GM12874 (cell line): ENCODE measurements at regions not wholly inside any gene's neighbourhood (a gene's known extent, or its start where the extent isn't known, plus 50 kb on each side); places are given as distances from the start of the nearest gene placed in this dataset.

Experiments
- TF ChIP-seq, protein P1 (sequence below): IDR thresholded peaks from 2 replicates; pipeline ENCODE4 v1.5.1; 2011; ENCODE audit warnings: low read depth, mild to moderate bottlenecking, control low read depth, low read length, moderate library complexity; ENCODE audit not compliant: insufficient read depth

DNA sequence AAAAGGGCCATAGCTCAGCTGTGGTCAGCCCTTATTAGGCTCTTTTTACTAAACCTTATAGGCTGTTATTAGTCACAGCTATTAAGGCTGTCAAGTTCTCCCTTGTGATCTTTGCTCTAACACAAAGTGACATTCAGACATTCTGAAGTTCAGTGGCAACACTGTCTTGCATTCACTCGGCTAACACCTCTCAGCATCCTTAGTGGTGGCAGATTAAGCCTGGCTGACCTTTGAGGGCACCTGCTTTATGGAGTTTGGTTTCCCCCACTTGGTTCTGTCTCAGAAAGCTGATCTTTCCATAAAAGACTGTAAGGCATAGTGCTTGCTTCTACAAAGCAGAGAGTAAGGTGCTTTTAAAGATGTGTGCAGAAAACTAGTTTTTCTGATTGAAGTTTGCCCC is 677.4 kb upstream of the TMEM132C start:
- TF ChIP-seq, protein P1, sequence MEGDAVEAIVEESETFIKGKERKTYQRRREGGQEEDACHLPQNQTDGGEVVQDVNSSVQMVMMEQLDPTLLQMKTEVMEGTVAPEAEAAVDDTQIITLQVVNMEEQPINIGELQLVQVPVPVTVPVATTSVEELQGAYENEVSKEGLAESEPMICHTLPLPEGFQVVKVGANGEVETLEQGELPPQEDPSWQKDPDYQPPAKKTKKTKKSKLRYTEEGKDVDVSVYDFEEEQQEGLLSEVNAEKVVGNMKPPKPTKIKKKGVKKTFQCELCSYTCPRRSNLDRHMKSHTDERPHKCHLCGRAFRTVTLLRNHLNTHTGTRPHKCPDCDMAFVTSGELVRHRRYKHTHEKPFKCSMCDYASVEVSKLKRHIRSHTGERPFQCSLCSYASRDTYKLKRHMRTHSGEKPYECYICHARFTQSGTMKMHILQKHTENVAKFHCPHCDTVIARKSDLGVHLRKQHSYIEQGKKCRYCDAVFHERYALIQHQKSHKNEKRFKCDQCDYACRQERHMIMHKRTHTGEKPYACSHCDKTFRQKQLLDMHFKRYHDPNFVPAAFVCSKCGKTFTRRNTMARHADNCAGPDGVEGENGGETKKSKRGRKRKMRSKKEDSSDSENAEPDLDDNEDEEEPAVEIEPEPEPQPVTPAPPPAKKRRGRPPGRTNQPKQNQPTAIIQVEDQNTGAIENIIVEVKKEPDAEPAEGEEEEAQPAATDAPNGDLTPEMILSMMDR, result no peak

DNA sequence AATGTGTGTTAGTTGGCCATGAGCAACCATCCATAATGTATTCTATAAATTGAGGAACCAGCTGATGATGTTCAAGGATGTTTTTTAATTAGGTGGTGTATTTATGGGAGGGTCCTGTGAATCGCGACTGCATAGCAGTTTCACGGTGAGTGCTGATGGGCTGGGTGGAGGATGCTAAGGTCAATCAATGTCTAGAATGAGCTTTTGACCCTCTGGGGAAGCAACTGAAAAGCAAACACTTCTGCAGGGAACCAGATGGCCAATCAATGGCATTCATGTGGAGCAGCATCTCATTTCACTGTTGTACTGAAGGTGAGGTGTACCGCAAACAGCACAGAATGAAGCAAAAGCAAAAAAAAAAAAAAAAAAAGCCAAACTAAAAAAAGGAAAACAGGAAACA is 676.1 kb upstream of the TMEM132C start:
- TF ChIP-seq, protein P1, result no peak

DNA sequence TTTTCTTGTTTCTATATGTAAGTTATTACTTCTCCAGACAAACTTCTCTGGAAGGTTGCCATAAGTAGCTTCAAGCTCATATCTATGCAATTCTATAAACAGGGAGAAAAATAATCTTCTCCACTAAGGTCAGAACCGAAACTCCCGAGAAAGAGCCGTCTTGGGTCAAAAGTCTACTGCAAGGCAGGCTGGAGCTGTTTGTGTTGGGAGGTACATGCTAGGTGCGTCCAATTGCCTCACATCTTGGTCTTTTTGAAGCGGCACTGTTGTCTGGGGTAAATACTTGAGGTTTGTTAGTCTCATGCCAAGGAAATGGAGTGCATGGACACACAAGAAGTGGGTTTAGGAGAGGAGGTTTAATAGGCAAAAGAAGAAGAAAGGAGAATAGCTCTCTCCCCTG is 674.7 kb upstream of the TMEM132C start:
- TF ChIP-seq, protein P1, result no peak

DNA sequence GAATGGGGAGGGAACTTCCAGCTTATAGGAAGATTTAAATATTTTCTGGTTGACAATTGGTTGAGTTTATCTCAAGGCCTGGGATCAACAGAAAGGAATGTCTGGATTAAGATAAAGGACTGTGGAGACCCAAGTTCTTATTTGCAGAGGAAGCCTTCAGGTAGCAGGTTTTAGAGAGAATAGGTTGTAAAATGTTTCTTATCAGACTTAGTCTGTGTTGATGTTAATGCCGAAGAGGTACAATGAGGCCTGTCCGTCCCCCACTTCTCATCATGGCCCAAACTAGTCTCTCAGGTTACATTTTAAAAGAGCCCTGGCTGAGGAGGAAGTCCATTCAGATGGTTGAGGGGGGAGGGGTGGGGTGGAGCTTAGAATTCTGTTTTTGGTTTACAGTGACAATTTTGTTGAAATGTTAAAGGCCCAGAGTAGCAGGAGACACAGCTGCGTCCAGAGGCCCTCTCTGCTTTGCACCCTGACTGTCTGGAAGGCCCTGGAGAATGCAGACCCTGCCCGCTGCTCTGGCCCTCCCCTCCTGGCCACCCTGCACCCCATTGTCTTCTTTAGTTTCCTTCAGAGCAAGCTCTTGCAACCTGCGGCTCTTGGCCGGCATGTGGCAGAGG is 672.5 kb upstream of the TMEM132C start:
- TF ChIP-seq, protein P1, result no peak

DNA sequence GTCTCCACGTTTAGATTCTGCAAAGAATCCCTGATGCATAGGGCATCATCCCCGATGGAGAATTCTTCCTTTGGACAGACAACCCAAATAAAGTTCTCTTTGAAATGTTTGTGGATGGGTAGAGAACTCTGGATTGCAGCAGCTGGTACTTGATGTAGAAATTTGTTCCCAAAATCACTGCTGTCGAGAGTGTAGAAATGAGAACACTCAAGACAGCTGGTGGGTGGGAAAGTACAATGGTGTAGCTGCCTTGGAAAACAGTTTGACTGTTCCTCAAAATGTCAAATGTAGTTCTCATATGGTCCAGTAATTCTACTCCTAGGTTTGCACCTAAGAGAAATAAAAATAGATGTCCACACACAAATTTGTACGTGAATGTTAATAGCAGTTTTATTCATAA is 671.5 kb upstream of the TMEM132C start:
- TF ChIP-seq, protein P1, result no peak

DNA sequence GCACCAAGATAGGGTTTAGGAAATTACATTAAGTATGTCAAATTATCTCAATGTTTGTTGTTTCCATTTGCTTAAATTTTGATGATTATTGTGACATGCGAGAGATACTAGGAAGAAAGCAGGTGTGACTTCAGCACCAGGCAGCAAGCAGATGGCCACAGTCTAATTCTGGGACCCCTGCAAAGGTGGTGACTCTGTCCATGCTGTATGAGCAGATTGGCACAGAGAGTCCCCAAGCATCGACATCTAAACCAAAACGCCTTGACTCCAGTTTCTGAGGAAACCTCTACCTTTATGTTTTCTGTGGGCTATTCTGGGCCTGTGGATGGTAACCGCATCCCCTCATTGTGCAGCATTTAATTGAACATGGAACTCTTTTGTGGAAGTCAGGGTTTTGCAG is 670.1 kb upstream of the TMEM132C start:
- TF ChIP-seq, protein P1, result no peak

DNA sequence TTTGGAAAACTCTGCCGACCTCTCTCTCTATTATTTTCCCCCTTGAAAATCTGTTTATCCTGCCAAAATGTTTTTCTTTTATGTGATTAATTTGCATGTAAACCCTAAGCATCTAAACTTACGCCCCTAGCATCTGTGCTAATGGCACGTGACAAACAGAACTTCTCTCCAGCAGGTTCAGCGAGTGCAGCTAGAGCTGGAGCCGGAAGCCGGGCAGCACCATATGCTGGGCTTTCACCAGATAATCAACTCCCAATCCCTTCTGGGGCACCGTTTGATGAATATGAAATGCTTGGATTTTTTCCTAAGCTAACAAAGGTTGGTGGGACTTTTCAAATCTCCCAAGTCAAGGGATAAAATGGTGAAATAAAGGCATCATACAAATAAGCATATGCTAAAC is 667.5 kb upstream of the TMEM132C start:
- TF ChIP-seq, protein P1, result no peak
